ENCODE measurements at regions not wholly inside any gene's neighbourhood (a gene's known extent, or its start where the extent isn't known, plus 50 kb on each side); places are given as distances from the start of the nearest gene placed in this dataset.

GRCh38 chr12:115172521-115172920, 488.5 kb upstream of the TBX3 start:
- POLR2A ChIA-PET = no interaction called here
- DNase-seq (ENCODE audit: extremely low read depth in 1 of 4, low spot score in 3 of 4) = no peak
- Histone ChIP-seq H3K9ac (ENCODE audit: insufficient read depth in 1 of 2, low read depth in 2 of 2, low read length in 2 of 2) (no peak overlapping the region), H3K27ac (ENCODE audit: extremely low read depth, low read depth, low read length) (no peak overlapping the region), H3K4me1 (replicated peaks in 1 of 2; ENCODE audit: control insufficient read depth in 2 of 2, insufficient read depth in 2 of 2, low read length in 2 of 2) (no peaks in the 10 kb centered on the region), H3K27me3 (ENCODE audit: control insufficient read depth in 2 of 2, insufficient read depth in 2 of 2, low read length in 2 of 2) (no peaks in the 10 kb centered on the region; a peak in 3 of 5 replicates), H3K9me1 (ENCODE audit: control insufficient read depth, insufficient read depth, low read length) (no peaks in the 10 kb centered on the region), H2AFZ (ENCODE audit: low read depth, low read length) (no peak overlapping the region), H3K79me2 (ENCODE audit: control insufficient read depth, insufficient read depth, low read length) (no peaks in the 10 kb centered on the region), H4K20me1 (replicated peaks; ENCODE audit: control insufficient read depth, insufficient read depth, low read length) (no peaks in the 10 kb centered on the region), H3K4me3 (no peak overlapping the region), H3K9me3 (replicated peaks; ENCODE audit: control insufficient read depth, insufficient read depth, low read depth, low read length) (no peaks in the 10 kb centered on the region), H3K4me2 (ENCODE audit: insufficient read depth, low read length) (no peak overlapping the region), H3K36me3 (ENCODE audit: control insufficient read depth, insufficient read depth, low read length) (no peaks in the 10 kb centered on the region)
- intact Hi-C loops (cut with micrococcal nuclease) (no loop called here), in situ Hi-C loops (cut with MboI) (no loop called here)
- BruUV-seq (replicated peaks) = no TSS peak
- ATAC-seq = no peak
- FAIRE-seq = no peak
- CTCF ChIA-PET (ENCODE audit: low intra/inter-chr PET ratio) = no interaction called here
- WGBS (ENCODE audit: insufficient coverage, low coverage, missing lambda C conversion rate) = 2% methylated on average over 5 of the region's 5 CpGs
- TF ChIP-seq ATF7 (IDR thresholded peaks at IDR 0.05) (no peak), ILK (tag; IDR thresholded peaks at IDR 0.05; ENCODE audit: borderline replicate concordance, low read depth) (no peak), MTF1 (CRISPR knock-in tag; IDR thresholded peaks at IDR 0.05; ENCODE audit: borderline replicate concordance) (no peak), FOS (IDR thresholded peaks at IDR 0.05; ENCODE audit: extremely low read depth, insufficient read length) (no peak), FOXM1 (IDR thresholded peaks at IDR 0.05; ENCODE audit: low read depth) (no peak), FOXM1 (CRISPR knock-in tag; IDR thresholded peaks at IDR 0.05; ENCODE audit: low read depth) (no peak), ZNF57 (CRISPR knock-in tag; IDR thresholded peaks at IDR 0.05) (no peak), MYNN (IDR thresholded peaks at IDR 0.05) (no peak), MYNN (CRISPR knock-in tag; IDR thresholded peaks at IDR 0.05) (no peak), CBX5 (IDR thresholded peaks at IDR 0.05; ENCODE audit: borderline replicate concordance, low read depth) (no peak), MXI1 (IDR thresholded peaks at IDR 0.05; ENCODE audit: low read depth, low read length) (no peak), CTBP1 (IDR thresholded peaks at IDR 0.05; ENCODE audit: borderline replicate concordance) (no peak), FOSL1 (tag; conservative IDR thresholded peaks at IDR 0.05) (no peak), SMARCC2 (IDR thresholded peaks at IDR 0.05; ENCODE audit: low read depth) (no peak)
- TF ChIP-seq, protein P1, sequence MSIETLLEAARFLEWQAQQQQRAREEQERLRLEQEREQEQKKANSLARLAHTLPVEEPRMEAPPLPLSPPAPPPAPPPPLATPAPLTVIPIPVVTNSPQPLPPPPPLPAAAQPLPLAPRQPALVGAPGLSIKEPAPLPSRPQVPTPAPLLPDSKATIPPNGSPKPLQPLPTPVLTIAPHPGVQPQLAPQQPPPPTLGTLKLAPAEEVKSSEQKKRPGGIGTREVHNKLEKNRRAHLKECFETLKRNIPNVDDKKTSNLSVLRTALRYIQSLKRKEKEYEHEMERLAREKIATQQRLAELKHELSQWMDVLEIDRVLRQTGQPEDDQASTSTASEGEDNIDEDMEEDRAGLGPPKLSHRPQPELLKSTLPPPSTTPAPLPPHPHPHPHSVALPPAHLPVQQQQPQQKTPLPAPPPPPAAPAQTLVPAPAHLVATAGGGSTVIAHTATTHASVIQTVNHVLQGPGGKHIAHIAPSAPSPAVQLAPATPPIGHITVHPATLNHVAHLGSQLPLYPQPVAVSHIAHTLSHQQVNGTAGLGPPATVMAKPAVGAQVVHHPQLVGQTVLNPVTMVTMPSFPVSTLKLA (conservative IDR thresholded peaks at IDR 0.05) = no peak
- TF ChIP-seq, protein P2, sequence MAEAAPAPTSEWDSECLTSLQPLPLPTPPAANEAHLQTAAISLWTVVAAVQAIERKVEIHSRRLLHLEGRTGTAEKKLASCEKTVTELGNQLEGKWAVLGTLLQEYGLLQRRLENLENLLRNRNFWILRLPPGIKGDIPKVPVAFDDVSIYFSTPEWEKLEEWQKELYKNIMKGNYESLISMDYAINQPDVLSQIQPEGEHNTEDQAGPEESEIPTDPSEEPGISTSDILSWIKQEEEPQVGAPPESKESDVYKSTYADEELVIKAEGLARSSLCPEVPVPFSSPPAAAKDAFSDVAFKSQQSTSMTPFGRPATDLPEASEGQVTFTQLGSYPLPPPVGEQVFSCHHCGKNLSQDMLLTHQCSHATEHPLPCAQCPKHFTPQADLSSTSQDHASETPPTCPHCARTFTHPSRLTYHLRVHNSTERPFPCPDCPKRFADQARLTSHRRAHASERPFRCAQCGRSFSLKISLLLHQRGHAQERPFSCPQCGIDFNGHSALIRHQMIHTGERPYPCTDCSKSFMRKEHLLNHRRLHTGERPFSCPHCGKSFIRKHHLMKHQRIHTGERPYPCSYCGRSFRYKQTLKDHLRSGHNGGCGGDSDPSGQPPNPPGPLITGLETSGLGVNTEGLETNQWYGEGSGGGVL (CRISPR knock-in tag; IDR thresholded peaks at IDR 0.05) = no peak

All from K562 (cell line).